ENCODE measurements at regions not wholly inside any gene's neighbourhood (a gene's known extent, or its start where the extent isn't known, plus 50 kb on each side); places are given as distances from the start of the nearest gene placed in this dataset.

DNA sequence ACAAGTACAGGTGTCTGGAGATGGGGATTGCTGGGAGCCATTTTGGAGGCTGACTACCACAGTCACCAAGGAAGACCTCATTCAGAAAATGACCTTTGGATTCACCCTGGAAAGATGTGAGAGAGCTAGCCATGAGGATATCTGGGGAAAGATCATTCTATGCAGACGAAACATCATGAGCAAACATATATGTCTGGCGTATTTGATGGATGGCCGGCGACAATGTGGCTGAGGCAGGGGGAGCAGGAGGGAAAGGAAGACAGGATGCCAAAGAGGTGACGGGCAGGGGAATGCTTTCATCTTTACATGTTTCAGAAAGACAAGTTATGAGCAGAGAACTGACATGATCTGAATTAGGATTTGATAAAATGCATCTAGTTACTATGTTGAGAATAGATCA, 61.5 kb upstream of the SOX13 start:
- no peaks in the 10 kb centered on the region; the same call in 2 of the 3 replicates for H3K4me1 Mint-ChIP-seq
- no peak overlapping the region for H3K4me3 Mint-ChIP-seq
- Histone ChIP-seq H2AFZ (no peak overlapping the region), H3F3A (replicated peaks; ENCODE audit: low read depth) (0 out of 2 replicates have a peak, but pooled peaks cover 4% of the 10 kb centered on the region), H3K27me3 (ENCODE audit: insufficient read depth) (no peaks in the 10 kb centered on the region), H3K4me2 (no peak overlapping the region), H3K27ac (ENCODE audit: low read depth) (no peak overlapping the region), H3K4me3 (no peak overlapping the region), H3K36me3 (ENCODE audit: insufficient read depth) (no peaks in the 10 kb centered on the region), H3K9me2 (ENCODE audit: insufficient read depth) (no peaks in the 10 kb centered on the region), H3K4me1 (ENCODE audit: insufficient read depth) (peaks cover 4% of the 10 kb centered on the region; the same call in 1 of the 2 replicates), H4K20me1 (replicated peaks; ENCODE audit: insufficient read depth) (no peaks in the 10 kb centered on the region), H3K79me2 (replicated peaks; ENCODE audit: insufficient read depth) (no peaks in the 10 kb centered on the region)
- no peak for ATAC-seq
- no peaks in the 10 kb centered on the region for H3K9me3 Mint-ChIP-seq
- no peak for DNase-seq (ENCODE audit: low spot score)
- no peaks in the 10 kb centered on the region for H3K36me3 Mint-ChIP-seq (ENCODE audit: low read depth)
- no peaks in the 10 kb centered on the region for H3K27me3 Mint-ChIP-seq (ENCODE audit: insufficient read depth, low read depth, poor library complexity)
- TF ChIP-seq, protein P1, sequence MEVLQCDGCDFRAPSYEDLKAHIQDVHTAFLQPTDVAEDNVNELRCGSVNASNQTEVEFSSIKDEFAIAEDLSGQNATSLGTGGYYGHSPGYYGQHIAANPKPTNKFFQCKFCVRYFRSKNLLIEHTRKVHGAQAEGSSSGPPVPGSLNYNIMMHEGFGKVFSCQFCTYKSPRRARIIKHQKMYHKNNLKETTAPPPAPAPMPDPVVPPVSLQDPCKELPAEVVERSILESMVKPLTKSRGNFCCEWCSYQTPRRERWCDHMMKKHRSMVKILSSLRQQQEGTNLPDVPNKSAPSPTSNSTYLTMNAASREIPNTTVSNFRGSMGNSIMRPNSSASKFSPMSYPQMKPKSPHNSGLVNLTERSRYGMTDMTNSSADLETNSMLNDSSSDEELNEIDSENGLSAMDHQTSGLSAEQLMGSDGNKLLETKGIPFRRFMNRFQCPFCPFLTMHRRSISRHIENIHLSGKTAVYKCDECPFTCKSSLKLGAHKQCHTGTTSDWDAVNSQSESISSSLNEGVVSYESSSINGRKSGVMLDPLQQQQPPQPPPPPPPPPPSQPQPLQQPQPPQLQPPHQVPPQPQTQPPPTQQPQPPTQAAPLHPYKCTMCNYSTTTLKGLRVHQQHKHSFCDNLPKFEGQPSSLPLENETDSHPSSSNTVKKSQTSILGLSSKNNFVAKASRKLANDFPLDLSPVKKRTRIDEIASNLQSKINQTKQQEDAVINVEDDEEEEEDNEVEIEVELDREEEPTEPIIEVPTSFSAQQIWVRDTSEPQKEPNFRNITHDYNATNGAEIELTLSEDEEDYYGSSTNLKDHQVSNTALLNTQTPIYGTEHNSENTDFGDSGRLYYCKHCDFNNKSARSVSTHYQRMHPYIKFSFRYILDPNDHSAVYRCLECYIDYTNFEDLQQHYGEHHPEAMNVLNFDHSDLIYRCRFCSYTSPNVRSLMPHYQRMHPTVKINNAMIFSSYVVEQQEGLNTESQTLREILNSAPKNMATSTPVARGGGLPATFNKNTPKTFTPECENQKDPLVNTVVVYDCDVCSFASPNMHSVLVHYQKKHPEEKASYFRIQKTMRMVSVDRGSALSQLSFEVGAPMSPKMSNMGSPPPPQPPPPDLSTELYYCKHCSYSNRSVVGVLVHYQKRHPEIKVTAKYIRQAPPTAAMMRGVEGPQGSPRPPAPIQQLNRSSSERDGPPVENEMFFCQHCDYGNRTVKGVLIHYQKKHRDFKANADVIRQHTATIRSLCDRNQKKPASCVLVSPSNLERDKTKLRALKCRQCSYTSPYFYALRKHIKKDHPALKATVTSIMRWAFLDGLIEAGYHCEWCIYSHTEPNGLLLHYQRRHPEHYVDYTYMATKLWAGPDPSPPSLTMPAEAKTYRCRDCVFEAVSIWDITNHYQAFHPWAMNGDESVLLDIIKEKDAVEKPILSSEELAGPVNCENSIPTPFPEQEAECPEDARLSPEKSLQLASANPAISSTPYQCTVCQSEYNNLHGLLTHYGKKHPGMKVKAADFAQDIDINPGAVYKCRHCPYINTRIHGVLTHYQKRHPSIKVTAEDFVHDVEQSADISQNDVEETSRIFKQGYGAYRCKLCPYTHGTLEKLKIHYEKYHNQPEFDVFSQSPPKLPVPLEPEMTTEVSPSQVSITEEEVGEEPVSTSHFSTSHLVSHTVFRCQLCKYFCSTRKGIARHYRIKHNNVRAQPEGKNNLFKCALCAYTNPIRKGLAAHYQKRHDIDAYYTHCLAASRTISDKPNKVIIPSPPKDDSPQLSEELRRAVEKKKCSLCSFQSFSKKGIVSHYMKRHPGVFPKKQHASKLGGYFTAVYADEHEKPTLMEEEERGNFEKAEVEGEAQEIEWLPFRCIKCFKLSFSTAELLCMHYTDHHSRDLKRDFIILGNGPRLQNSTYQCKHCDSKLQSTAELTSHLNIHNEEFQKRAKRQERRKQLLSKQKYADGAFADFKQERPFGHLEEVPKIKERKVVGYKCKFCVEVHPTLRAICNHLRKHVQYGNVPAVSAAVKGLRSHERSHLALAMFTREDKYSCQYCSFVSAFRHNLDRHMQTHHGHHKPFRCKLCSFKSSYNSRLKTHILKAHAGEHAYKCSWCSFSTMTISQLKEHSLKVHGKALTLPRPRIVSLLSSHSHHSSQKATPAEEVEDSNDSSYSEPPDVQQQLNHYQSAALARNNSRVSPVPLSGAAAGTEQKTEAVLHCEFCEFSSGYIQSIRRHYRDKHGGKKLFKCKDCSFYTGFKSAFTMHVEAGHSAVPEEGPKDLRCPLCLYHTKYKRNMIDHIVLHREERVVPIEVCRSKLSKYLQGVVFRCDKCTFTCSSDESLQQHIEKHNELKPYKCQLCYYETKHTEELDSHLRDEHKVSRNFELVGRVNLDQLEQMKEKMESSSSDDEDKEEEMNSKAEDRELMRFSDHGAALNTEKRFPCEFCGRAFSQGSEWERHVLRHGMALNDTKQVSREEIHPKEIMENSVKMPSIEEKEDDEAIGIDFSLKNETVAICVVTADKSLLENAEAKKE (CRISPR knock-in tag; IDR thresholded peaks at IDR 0.05): no peak
- no peak for TF ChIP-seq ZNF331 (CRISPR knock-in tag; IDR thresholded peaks at IDR 0.05; ENCODE audit: low read depth)
- TF ChIP-seq EZH2 (IDR thresholded peaks at IDR 0.05; ENCODE audit: low read depth, unreplicated experiment): no peak
- no peak for TF ChIP-seq JUNB (IDR thresholded peaks at IDR 0.05; ENCODE audit: unreplicated experiment)
- TF ChIP-seq, protein P2, sequence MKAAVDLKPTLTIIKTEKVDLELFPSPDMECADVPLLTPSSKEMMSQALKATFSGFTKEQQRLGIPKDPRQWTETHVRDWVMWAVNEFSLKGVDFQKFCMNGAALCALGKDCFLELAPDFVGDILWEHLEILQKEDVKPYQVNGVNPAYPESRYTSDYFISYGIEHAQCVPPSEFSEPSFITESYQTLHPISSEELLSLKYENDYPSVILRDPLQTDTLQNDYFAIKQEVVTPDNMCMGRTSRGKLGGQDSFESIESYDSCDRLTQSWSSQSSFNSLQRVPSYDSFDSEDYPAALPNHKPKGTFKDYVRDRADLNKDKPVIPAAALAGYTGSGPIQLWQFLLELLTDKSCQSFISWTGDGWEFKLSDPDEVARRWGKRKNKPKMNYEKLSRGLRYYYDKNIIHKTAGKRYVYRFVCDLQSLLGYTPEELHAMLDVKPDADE (IDR thresholded peaks at IDR 0.05): no peak
- no peak for TF ChIP-seq POLR2AphosphoS5 (IDR thresholded peaks at IDR 0.05; ENCODE audit: low read depth)
- TF ChIP-seq STAT1 (IDR thresholded peaks at IDR 0.05; ENCODE audit: unreplicated experiment): no peak
- TF ChIP-seq, protein P3, sequence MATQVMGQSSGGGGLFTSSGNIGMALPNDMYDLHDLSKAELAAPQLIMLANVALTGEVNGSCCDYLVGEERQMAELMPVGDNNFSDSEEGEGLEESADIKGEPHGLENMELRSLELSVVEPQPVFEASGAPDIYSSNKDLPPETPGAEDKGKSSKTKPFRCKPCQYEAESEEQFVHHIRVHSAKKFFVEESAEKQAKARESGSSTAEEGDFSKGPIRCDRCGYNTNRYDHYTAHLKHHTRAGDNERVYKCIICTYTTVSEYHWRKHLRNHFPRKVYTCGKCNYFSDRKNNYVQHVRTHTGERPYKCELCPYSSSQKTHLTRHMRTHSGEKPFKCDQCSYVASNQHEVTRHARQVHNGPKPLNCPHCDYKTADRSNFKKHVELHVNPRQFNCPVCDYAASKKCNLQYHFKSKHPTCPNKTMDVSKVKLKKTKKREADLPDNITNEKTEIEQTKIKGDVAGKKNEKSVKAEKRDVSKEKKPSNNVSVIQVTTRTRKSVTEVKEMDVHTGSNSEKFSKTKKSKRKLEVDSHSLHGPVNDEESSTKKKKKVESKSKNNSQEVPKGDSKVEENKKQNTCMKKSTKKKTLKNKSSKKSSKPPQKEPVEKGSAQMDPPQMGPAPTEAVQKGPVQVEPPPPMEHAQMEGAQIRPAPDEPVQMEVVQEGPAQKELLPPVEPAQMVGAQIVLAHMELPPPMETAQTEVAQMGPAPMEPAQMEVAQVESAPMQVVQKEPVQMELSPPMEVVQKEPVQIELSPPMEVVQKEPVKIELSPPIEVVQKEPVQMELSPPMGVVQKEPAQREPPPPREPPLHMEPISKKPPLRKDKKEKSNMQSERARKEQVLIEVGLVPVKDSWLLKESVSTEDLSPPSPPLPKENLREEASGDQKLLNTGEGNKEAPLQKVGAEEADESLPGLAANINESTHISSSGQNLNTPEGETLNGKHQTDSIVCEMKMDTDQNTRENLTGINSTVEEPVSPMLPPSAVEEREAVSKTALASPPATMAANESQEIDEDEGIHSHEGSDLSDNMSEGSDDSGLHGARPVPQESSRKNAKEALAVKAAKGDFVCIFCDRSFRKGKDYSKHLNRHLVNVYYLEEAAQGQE (IDR thresholded peaks at IDR 0.05; ENCODE audit: unreplicated experiment): no peak
- TF ChIP-seq EZH2phosphoT487 (IDR thresholded peaks at IDR 0.05; ENCODE audit: unreplicated experiment): no peak
- TF ChIP-seq NANOG (IDR thresholded peaks at IDR 0.05; ENCODE audit: borderline replicate concordance): no peak
- H3K27ac Mint-ChIP-seq: no peak overlapping the region
